GM12878 (cell line): ENCODE measurements at regions not wholly inside any gene's neighbourhood (a gene's known extent, or its start where the extent isn't known, plus 50 kb on each side); places are given as distances from the start of the nearest gene placed in this dataset.

Experiments
- ATAC-seq: fragments of 200-7000 bp; cut with Tn5 transposase; 3 replicates; pipeline ENCODE4 v1.9.1; 2020; ENCODE audit warnings: mild to moderate bottlenecking, moderate library complexity
- BruUV-seq: library from RNA; stranded (reverse); fragments of 400-500 nt; replicated peaks from 2 replicates; lab custom pipeline; 2021; lab: Mats Ljungman, UMichigan
- CTCF ChIA-PET: fragments of 300-600 bp; sonication (Branson Sonifier 250); formaldehyde crosslinking; extraction: SDS; loops from one replicate; lab custom pipeline; 2021; ENCODE audit warnings: inconsistent platforms; lab: Yijun Ruan, JAX
- POLR2A ChIA-PET: fragments of 350-600 bp; formaldehyde crosslinking; extraction: SDS; loops from one replicate; lab custom pipeline; 2021; ENCODE audit warnings: inconsistent platforms; lab: Charles Lee
- RAD21 ChIA-PET: fragments of 300-600 bp; sonication (Branson Sonifier 250); formaldehyde crosslinking; loops from one replicate; lab custom pipeline; 2023; ENCODE audit warnings: antibody characterized with exemption; ENCODE audit not compliant: unreplicated experiment; lab: Charles Lee
- SMC1A ChIA-PET: fragments of 300-600 bp; sonication (Branson Sonifier 250); formaldehyde crosslinking; loops from one replicate; lab custom pipeline; 2023; ENCODE audit not compliant: unreplicated experiment, uncharacterized antibody; lab: Charles Lee
- DNase-seq: peaks from one replicate; pipeline ENCODE4 v3.0.0-alpha.2; 2011; ENCODE audit warnings: low read depth, low spot score
- FAIRE-seq: peaks from 3 replicates; lab custom pipeline; 2011; peaks lifted over from hg19 to GRCh38; lab: Jason Lieb, UNC
- H2AFZ ChIP-seq: 2 replicates; pipeline ENCODE4 v1.6.0; 2011; ENCODE audit warnings: low read depth, low read length, control low read depth; ENCODE audit not compliant: control insufficient read depth
- H3K27ac ChIP-seq: 2 replicates; pipeline ENCODE4 v1.5.1; 2011; ENCODE audit warnings: control low read depth; ENCODE audit not compliant: control insufficient read depth, insufficient read depth
- H3K27me3 ChIP-seq, 2 experiments: replicated peaks in 1 of 2; 2 replicates each; pipeline versions ENCODE4 v1.6.0 to v1.6.1; 2011; ENCODE audit warnings: low read length in 1 of 2; ENCODE audit not compliant: control insufficient read depth in 2 of 2, insufficient read depth in 2 of 2
- H3K36me3 ChIP-seq, 2 experiments: 2 replicates each; pipeline ENCODE4 v1.5.1; 2011; ENCODE audit warnings: low read length in 1 of 2; ENCODE audit not compliant: control insufficient read depth in 2 of 2, insufficient read depth in 2 of 2
- H3K4me1 ChIP-seq: 2 replicates; pipeline ENCODE4 v1.6.1; 2011; ENCODE audit warnings: mild to moderate bottlenecking, low read length, moderate library complexity, mixed read lengths; ENCODE audit not compliant: control insufficient read depth, insufficient read depth
- H3K4me2 ChIP-seq: 2 replicates; pipeline ENCODE4 v1.6.0; 2011; ENCODE audit warnings: control low read depth; ENCODE audit not compliant: control insufficient read depth, insufficient read depth
- H3K4me3 ChIP-seq: fragments of 200-600 bp; sonication (generic); 2 replicates; pipeline ENCODE4 v1.5.1; 2016
- H3K79me2 ChIP-seq: 2 replicates; pipeline ENCODE4 v1.6.0; 2011; ENCODE audit warnings: low read length; ENCODE audit not compliant: control insufficient read depth, insufficient read depth
- H3K9ac ChIP-seq: 2 replicates; pipeline ENCODE4 v1.8.0; 2011; ENCODE audit warnings: low read length, control low read depth, mixed read lengths; ENCODE audit not compliant: control insufficient read depth, insufficient read depth
- H3K9me3 ChIP-seq: replicated peaks from 3 replicates; pipeline ENCODE4 v1.5.1; 2011; ENCODE audit warnings: mild to moderate bottlenecking, low read length; ENCODE audit not compliant: control insufficient read depth, insufficient read depth
- H4K20me1 ChIP-seq: 2 replicates; pipeline ENCODE4 v1.6.0; 2011; ENCODE audit not compliant: control insufficient read depth, insufficient read depth
- ASH2L ChIP-seq: fragments of 300-600, 200-600 bp; sonication (generic); IDR thresholded peaks from 2 replicates; pipeline ENCODE4 v1.6.1; 2017; ENCODE audit warnings: low read depth, mild to moderate bottlenecking, borderline replicate concordance
- BCL3 ChIP-seq: IDR thresholded peaks from 2 replicates; pipeline ENCODE4 v1.6.1; 2011; ENCODE audit warnings: borderline replicate concordance, low read depth, mild to moderate bottlenecking, moderate library complexity, low read length; ENCODE audit not compliant: insufficient read depth, poor library complexity, severe bottlenecking
- BHLHE40 ChIP-seq, 2 experiments: fragments of 450-650 bp in 1 of 2; IDR thresholded peaks; 2 replicates each; pipeline ENCODE4 v1.6.1; 2011 to 2017; ENCODE audit warnings: low read depth in 2 of 2, borderline replicate concordance in 1 of 2, improper control_type of control experiment in 1 of 2, low read length in 1 of 2, mild to moderate bottlenecking in 1 of 2
- BRCA1 ChIP-seq: IDR thresholded peaks from 2 replicates; pipeline ENCODE4 v1.6.1; 2011; ENCODE audit warnings: low read depth, low read length, improper control_type of control experiment
- CHD1 ChIP-seq: IDR thresholded peaks from 2 replicates; pipeline ENCODE4 v1.6.1; 2012; ENCODE audit warnings: low read depth, low read length, improper control_type of control experiment
- CHD2 ChIP-seq: IDR thresholded peaks from 2 replicates; pipeline ENCODE4 v1.6.1; 2011; ENCODE audit warnings: low read depth, low read length, improper control_type of control experiment, borderline replicate concordance
- CHD4 ChIP-seq: fragments of 200-600 bp; sonication (generic); IDR thresholded peaks from 2 replicates; pipeline ENCODE4 v1.6.1; 2016; ENCODE audit warnings: mild to moderate bottlenecking
- EZH2 ChIP-seq: IDR thresholded peaks from 2 replicates; pipeline ENCODE4 v1.6.1; 2012; ENCODE audit warnings: low read depth, mild to moderate bottlenecking, control low read depth, inconsistent platforms, low read length, borderline replicate concordance; ENCODE audit not compliant: control insufficient read depth
- IRF5 ChIP-seq: fragments of 450-650 bp; IDR thresholded peaks from 2 replicates; pipeline ENCODE4 v1.6.1; 2017; ENCODE audit warnings: borderline replicate concordance
- LARP7 ChIP-seq: fragments of 450-650 bp; IDR thresholded peaks from 2 replicates; pipeline ENCODE4 v1.6.1; 2017; ENCODE audit warnings: mild to moderate bottlenecking
- RCOR1 ChIP-seq: conservative IDR thresholded peaks from 2 replicates; pipeline ENCODE4 v1.6.1; 2012; ENCODE audit warnings: low read depth, low read length, improper control_type of control experiment
- SP1 ChIP-seq: IDR thresholded peaks from one replicate; pipeline ENCODE4 v1.6.1; 2011; ENCODE audit warnings: low read depth, low read length
- WRNIP1 ChIP-seq: IDR thresholded peaks from 2 replicates; pipeline ENCODE4 v1.6.1; 2011; ENCODE audit warnings: low read depth, low read length, improper control_type of control experiment, borderline replicate concordance
- ZBED1 ChIP-seq: IDR thresholded peaks from 2 replicates; pipeline ENCODE4 v1.6.1; 2016; ENCODE audit warnings: borderline replicate concordance
- ZNF24 ChIP-seq: fragments of 450-650 bp; IDR thresholded peaks from 2 replicates; pipeline ENCODE4 v1.6.1; 2017; ENCODE audit warnings: antibody characterized with exemption, mild to moderate bottlenecking
- WGBS: methylation state at CpG from one replicate; pipeline ENCODE4 v1.1.6; 2016; ENCODE audit warnings: low lambda C conversion rate; ENCODE audit not compliant: insufficient replicate concordance, insufficient coverage; ENCODE audit errors: missing lambda C conversion rate; 5-methylcytosine and 5-hydroxymethylcytosine counted together
- in situ Hi-C: fragments of 300-500 bp; cut with MboI; formaldehyde crosslinking; loops from 9 replicates; pipeline ENCODE4 v1.14.3; 2018; ENCODE audit warnings: mixed read lengths
- intact Hi-C: fragments of 100-400 bp; cut with micrococcal nuclease; formaldehyde crosslinking; loops from one replicate; pipeline ENCODE4 v1.14.2; 2022; ENCODE audit not compliant: unreplicated experiment
- TF ChIP-seq, protein P1 (sequence below): fragments of 450-650 bp; formaldehyde crosslinking; IDR thresholded peaks from 2 replicates; pipeline ENCODE4 v1.5.0; 2022; ENCODE audit warnings: mild to moderate bottlenecking, missing genetic modification characterization
- TF ChIP-seq, protein P2 (sequence below): fragments of 150-350 bp; IDR thresholded peaks from 2 replicates; pipeline ENCODE4 v1.6.1; 2016; ENCODE audit warnings: low read depth, low read length

- POLR2A ChIA-PET, result no interaction called here
- Histone ChIP-seq H3K9me3 (no peaks in the 10 kb centered on the region; the same call in 1 of the 3 replicates), H3K4me1 (no peaks in the 10 kb centered on the region), H3K79me2 (no peaks in the 10 kb centered on the region), H2AFZ (no peak overlapping the region), H3K4me3 (no peak overlapping the region), H3K27me3 (no peaks in the 10 kb centered on the region), H3K4me2 (no peak overlapping the region), H3K27ac (no peak overlapping the region), H4K20me1 (no peaks in the 10 kb centered on the region), H3K9ac (no peak overlapping the region), H3K36me3 (no peaks in the 10 kb centered on the region)
- CTCF ChIA-PET, result no interaction called here
- FAIRE-seq, result no peak
- intact Hi-C loops (no loop called here), in situ Hi-C loops (no loop called here)
- ATAC-seq, result no peak
- no peak for DNase-seq
- 17% methylated on average over 4 of the region's 4 CpGs for WGBS
- BruUV-seq, result no TSS peak
- SMC1A ChIA-PET, result no interaction called here
- RAD21 ChIA-PET, result no interaction called here
- TF ChIP-seq CHD4, result no peak
- TF ChIP-seq ZBED1, result no peak
- no peak for TF ChIP-seq ASH2L
- no peak for TF ChIP-seq BRCA1
- TF ChIP-seq ZNF24, result no peak
- TF ChIP-seq BCL3, result no peak
- TF ChIP-seq SP1, result no peak
- no peak for TF ChIP-seq CHD2
- TF ChIP-seq, protein P1, sequence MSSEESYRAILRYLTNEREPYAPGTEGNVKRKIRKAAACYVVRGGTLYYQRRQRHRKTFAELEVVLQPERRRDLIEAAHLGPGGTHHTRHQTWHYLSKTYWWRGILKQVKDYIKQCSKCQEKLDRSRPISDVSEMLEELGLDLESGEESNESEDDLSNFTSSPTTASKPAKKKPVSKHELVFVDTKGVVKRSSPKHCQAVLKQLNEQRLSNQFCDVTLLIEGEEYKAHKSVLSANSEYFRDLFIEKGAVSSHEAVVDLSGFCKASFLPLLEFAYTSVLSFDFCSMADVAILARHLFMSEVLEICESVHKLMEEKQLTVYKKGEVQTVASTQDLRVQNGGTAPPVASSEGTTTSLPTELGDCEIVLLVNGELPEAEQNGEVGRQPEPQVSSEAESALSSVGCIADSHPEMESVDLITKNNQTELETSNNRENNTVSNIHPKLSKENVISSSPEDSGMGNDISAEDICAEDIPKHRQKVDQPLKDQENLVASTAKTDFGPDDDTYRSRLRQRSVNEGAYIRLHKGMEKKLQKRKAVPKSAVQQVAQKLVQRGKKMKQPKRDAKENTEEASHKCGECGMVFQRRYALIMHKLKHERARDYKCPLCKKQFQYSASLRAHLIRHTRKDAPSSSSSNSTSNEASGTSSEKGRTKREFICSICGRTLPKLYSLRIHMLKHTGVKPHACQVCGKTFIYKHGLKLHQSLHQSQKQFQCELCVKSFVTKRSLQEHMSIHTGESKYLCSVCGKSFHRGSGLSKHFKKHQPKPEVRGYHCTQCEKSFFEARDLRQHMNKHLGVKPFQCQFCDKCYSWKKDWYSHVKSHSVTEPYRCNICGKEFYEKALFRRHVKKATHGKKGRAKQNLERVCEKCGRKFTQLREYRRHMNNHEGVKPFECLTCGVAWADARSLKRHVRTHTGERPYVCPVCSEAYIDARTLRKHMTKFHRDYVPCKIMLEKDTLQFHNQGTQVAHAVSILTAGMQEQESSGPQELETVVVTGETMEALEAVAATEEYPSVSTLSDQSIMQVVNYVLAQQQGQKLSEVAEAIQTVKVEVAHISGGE (CRISPR knock-in tag), result no peak
- no peak for TF ChIP-seq WRNIP1
- no peak for TF ChIP-seq LARP7
- TF ChIP-seq IRF5, result no peak
- no peak for TF ChIP-seq CHD1
- TF ChIP-seq RCOR1, result no peak
- no peak for TF ChIP-seq BHLHE40 (IDR thresholded peaks at IDR 0.05; ENCODE audit: borderline replicate concordance in 1 of 2, low read depth in 2 of 2, low read length in 1 of 2)
- no peak for TF ChIP-seq EZH2
- TF ChIP-seq, protein P2, sequence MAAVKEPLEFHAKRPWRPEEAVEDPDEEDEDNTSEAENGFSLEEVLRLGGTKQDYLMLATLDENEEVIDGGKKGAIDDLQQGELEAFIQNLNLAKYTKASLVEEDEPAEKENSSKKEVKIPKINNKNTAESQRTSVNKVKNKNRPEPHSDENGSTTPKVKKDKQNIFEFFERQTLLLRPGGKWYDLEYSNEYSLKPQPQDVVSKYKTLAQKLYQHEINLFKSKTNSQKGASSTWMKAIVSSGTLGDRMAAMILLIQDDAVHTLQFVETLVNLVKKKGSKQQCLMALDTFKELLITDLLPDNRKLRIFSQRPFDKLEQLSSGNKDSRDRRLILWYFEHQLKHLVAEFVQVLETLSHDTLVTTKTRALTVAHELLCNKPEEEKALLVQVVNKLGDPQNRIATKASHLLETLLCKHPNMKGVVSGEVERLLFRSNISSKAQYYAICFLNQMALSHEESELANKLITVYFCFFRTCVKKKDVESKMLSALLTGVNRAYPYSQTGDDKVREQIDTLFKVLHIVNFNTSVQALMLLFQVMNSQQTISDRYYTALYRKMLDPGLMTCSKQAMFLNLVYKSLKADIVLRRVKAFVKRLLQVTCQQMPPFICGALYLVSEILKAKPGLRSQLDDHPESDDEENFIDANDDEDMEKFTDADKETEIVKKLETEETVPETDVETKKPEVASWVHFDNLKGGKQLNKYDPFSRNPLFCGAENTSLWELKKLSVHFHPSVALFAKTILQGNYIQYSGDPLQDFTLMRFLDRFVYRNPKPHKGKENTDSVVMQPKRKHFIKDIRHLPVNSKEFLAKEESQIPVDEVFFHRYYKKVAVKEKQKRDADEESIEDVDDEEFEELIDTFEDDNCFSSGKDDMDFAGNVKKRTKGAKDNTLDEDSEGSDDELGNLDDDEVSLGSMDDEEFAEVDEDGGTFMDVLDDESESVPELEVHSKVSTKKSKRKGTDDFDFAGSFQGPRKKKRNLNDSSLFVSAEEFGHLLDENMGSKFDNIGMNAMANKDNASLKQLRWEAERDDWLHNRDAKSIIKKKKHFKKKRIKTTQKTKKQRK, result no peak
These were observed 982.9 kb upstream of the RBFOX1 start for GRCh38 chr16:6349725-6350124.
